ENCODE measurements at regions not wholly inside any gene's neighbourhood (a gene's known extent, or its start where the extent isn't known, plus 50 kb on each side); places are given as distances from the start of the nearest gene placed in this dataset.

DNA sequence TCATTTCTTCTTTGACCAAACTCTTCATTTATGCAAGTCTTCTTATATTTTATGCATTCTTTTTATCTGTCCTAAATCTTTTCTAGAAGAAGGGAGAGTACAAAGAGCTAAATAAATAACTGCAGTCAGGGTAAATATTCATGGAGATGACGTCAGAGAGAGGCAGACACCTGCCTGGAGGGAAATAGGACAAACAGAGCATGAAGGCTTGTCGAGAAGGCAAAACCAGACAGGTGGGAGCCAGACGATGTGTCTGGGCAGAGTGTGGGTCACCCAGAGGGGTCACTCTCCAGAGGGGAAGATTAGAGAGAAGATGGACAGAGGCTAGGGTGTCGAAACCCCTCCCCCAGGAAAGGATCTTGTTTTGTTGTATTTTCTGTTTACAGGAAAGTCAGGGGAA lies 78.3 kb upstream of the RPL38 start:
- TF ChIP-seq CTCF (IDR thresholded peaks at IDR 0.05) (no peak), EZH2 (IDR thresholded peaks at IDR 0.05; ENCODE audit: borderline replicate concordance, insufficient read depth, low read depth, low read length, poor library complexity, severe bottlenecking) (no peak)

Measured in B cell (primary cell).